ENCODE measurements at regions not wholly inside any gene's neighbourhood (a gene's known extent, or its start where the extent isn't known, plus 50 kb on each side); places are given as distances from the start of the nearest gene placed in this dataset.

DNA sequence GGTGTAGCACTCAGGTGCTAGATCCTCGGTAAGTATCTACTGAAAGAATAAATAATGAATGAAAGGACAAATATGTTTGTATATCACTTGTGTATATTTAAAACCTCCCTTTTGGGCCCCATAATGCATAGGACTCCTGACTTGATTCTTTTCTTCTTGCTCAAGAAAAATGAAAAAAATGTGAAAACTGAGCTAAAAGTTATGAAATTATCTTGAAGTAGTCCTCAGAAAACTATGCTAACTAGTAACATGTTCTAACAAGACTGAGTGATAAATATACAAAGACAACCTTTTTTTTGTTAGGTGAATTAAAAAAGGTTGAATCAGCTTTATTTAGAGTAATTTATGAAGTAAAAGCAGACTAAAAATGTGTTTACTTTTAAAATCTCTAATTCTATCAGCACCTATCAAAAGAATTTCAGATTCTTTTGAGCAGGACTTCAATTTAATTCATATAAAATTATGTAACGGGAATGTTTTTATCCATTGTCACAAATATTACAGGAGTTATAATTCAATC is 247.8 kb upstream of the JAG1 start:
- TF ChIP-seq GATA2 (IDR thresholded peaks at IDR 0.05; ENCODE audit: low read depth, low read length) (no peak), GATA3 (IDR thresholded peaks at IDR 0.05; ENCODE audit: low read depth, low read length) (no peak)

DNA sequence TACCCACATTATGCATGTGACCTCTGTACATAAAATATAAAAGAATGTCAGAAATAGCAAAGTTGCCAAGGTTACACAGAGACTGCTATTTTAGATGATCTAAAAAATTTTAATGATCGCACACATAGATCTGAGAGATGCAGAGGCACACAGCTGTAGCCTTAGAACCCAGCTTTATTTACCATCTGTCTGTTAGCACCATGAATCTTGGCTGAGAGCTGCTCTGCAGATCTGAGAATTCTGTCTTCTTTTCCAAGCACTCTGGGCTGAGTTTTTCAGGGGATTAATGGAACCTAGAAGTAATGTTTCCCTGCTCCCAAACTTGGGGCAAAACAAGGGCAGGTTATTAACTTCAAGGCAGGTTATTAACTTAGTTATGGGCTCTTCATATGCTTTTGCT is 248.7 kb upstream of the JAG1 start:
- TF ChIP-seq GATA2 (IDR thresholded peaks at IDR 0.05; ENCODE audit: low read depth, low read length): no peak

DNA sequence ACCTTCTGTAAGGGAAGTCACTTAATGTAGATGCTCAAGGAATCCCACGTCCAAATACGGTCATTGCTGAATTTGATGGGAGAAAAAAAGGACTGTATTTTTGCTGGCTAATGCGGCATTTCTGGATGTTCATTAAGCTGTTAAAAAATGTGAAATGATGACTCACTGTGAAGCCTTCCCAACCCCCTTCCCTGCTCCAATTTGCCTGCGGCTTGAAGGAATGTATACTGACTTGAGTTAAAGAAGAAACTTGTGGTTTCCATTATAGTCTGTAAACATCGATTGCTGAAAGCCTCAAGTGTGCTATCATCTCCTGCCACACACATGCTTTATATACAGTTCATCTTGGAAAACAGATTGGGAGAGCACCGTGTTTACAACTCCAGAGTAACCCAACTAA is 249.1 kb upstream of the JAG1 start:
- TF ChIP-seq GATA2 (IDR thresholded peaks at IDR 0.05; ENCODE audit: low read depth, low read length) (no peak), GATA3 (IDR thresholded peaks at IDR 0.05; ENCODE audit: low read depth, low read length) (no peak)

DNA sequence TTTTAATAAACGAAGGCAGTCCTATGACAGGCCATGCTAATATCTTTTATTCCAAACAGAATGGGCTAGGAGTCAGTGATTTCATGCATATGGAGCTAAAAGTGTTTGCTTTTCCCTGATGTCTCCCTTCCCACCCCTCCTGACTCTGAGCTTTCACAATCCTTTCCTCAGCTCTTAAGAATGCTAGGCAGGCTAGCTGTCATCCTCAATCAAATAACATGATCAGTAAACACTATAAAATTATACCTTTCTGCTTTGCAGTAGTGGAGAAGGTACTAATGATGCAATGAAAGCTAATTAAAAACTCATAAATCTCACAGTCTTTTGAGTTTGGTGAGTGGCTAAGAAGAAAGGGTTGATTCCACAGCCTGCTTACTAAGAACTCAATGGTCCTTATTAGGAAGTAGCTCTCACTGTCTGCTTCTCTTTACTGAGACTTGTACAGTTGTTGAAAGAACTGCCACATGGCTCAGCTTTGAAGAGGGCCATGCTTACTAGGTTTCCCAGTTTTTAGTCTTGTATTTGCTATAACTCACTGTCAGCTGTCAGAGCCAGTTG is 250.9 kb upstream of the JAG1 start:
- TF ChIP-seq GATA3 (IDR thresholded peaks at IDR 0.05; ENCODE audit: low read depth, low read length) (no peak), GATA2 (IDR thresholded peaks at IDR 0.05; ENCODE audit: low read depth, low read length) (no peak)

DNA sequence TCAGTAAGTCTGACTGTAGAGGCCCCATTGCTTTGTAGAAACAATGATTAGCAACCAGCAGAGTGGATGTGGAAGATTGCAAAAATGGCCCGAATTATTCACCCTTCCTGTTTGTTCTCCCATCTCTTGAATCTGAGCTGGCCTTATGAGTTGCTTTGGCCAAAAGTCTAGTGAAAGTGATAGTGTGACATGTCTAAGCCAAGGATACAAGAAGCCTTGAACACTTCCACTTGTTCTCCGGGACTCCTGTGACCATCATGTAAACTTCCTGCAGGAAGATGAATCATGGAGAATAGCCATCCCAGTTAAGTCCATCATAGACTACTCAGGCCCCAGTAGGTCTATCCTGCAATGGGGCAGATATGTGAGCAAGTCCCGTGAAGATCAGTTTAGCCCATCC is 252.0 kb upstream of the JAG1 start:
- TF ChIP-seq GATA2 (IDR thresholded peaks at IDR 0.05; ENCODE audit: low read depth, low read length): no peak
- TF ChIP-seq GATA3 (IDR thresholded peaks at IDR 0.05; ENCODE audit: low read depth, low read length): no peak

DNA sequence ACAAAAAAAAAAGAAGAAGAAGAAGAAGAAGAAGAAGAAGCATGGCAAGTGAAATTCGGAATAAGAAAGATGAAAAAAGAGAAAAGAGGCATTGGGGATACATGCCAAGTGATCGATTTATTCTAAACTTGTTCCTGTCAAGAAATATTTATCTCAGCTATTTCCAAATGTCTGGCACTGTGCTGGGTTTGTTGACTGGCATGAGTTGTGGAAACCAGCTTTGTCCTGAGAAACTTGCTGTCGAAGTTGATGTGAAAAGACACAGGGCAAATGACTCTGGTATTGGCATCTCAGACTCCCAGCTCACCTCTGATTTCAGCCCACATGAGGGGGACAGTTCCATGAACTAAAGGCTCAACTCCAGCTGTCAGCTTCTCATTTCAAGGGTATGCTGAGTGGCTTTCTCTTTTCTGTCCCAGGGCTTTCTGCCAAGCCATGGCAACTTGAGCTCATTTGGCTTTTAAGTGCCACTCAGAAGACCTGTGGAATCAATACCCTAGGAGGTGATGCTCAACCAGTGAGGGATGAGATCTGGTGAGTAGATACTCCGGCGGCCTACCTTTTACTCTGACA is 253.3 kb upstream of the JAG1 start:
- TF ChIP-seq GATA2 (IDR thresholded peaks at IDR 0.05; ENCODE audit: low read depth, low read length) (no peak), GATA3 (IDR thresholded peaks at IDR 0.05; ENCODE audit: low read depth, low read length) (no peak)

DNA sequence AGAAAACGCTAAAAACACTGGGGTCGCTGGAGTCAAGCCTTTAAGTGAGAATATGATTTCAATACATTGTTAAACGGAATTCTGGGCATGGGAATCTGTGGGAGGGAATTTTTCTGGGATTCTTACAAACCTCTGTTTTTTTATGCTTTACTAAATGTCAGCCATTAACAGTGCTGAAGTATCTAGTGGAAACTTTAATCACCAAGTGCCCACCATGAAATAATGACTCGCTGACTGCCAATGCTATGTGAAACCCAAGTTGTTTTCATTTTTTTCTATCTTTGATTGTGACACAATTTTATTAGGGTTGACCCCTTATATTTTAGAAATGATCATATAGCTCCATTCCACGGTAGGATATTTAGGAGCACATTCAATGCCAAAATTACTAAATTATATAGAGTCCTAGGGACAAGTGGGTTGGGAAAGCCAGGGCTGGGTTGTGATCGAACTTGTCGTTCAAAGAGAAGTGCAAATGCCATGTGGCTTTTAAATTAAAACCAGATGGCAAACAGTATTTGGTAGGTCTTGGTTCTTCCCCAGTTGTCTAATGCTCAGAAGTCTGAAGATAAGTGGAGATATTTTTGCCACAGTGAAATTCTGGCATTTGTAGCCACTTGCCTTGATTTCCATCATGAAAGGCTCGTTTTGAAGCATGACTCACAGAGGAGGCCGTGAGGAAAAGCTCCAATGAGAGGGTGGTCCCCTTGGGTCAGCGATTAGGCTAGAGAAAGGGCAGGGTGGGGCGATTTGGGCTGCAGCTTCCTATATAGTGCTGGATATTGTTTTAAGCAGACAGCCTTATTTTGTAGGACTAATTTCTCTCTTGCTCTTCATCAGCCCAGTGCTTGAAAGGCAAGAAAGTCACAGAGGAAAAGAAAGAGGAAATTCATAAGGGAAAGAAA is 254.4 kb upstream of the JAG1 start:
- no peak for TF ChIP-seq GATA2 (IDR thresholded peaks at IDR 0.05; ENCODE audit: low read depth, low read length)
- TF ChIP-seq GATA3 (IDR thresholded peaks at IDR 0.05; ENCODE audit: low read depth, low read length): no peak

DNA sequence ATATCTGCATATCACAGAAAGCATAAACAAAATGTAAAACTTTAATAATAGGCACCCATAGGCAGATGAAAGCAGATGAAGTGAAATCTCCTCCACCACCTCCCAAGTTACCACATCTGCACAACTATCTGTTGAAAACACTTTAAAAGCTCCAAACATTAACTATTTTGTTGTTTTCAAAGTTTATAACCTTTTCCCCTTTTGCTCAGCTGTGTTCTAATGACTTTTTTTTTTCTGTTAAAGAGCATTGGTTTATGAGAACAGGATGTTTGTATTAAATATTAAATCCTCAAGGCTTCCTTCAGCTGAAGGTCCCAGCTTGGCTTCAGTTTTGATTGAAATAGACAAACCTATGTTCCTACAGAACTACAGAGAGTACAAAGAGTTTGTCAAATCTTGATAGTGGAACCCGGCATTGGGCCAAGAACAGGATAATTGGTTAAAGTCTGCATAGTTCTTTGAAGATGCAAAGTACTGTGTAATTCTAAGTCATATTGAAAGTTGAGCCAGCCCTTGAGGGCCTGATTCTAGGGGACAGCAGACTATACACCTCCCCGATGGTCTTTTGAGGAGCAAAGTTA is 255.1 kb upstream of the JAG1 start:
- no peak for TF ChIP-seq GATA2 (IDR thresholded peaks at IDR 0.05; ENCODE audit: low read depth, low read length)
- no peak for TF ChIP-seq GATA3 (IDR thresholded peaks at IDR 0.05; ENCODE audit: low read depth, low read length)

DNA sequence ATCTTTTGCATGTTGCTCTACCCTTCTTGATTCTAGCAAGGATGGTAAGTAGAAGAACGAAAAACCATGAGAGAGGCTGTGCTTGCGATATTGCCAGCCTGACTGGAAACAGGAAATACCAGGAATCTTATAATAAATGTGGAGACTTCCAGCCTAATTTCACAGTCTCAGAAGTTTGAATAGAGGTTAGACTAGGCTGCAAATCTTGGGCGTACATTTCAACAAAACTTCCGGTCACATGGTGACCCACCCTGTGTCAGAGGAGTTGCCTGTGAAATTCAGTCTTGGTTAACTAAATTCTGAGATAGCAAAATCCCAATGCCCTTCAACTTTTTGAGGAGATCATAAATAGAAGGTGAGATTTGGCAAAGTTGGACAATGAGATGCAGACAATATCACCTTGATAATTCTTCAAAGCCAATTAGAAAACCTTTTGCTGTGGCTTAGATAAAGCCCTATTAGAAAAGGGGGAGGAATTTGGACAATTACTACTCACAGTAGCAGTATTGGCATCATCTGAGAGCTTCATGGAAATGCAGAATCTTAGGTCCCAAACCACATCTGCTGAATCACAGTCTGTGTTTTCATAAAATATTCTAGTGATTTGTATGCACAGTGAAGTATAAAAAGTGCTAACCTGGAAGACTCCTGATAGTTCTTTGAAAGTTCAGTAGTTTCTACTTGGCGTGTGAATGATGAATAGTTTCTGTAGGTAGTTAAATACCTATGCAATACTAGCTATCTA is 262.0 kb upstream of the JAG1 start:
- no peak for TF ChIP-seq GATA2 (IDR thresholded peaks at IDR 0.05; ENCODE audit: low read depth, low read length)
- no peak for TF ChIP-seq GATA3 (IDR thresholded peaks at IDR 0.05; ENCODE audit: low read depth, low read length)

DNA sequence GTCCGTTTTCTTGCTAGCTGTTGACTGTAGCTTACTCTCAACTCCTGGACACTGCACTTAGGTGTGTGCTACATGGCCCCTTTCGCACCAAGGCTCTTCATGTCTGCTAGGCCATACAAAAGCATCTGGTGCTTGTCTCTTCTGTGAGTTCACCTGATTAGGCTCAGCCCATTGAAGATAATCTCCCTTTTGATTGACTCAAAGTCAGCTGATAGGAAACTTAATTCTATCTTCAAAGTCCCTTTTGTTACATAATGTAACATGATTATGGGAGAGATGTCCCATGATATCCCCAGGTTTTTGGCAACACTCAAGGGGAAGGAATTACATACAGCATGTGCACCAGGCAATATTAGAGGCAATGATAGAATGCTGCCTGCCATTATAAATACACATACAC is 263.0 kb upstream of the JAG1 start:
- TF ChIP-seq GATA3 (IDR thresholded peaks at IDR 0.05; ENCODE audit: low read depth, low read length) (no peak), GATA2 (IDR thresholded peaks at IDR 0.05; ENCODE audit: low read depth, low read length) (no peak)

DNA sequence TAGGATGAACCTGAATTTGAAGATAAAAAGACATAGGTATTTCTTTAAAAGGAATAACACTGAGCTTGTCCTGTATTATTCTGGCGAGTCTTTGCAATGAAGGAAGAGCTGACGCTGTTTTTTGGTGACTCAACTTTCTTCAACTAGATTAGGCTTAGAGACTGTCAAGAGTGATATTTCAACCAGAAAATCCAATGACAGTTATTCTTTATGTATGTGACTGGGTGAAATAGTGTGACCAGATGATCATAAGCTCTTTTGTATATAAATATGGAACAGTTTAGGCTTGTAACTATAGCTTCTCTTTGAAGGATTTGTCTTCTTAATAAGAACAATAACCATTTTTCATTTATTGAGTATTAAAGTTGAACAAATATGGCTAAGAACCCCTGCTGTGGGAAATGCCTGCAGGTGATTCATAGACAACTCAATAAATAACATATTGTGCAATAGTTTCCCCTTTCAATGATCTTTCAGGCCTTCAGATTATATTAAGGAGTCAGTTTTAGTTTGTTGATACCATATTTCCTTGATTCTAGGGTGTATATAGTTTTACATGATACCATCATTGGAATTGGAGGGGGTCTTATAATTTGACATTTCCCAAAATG is 265.6 kb upstream of the JAG1 start:
- TF ChIP-seq GATA2 (IDR thresholded peaks at IDR 0.05; ENCODE audit: low read depth, low read length) (no peak), GATA3 (IDR thresholded peaks at IDR 0.05; ENCODE audit: low read depth, low read length) (no peak)

DNA sequence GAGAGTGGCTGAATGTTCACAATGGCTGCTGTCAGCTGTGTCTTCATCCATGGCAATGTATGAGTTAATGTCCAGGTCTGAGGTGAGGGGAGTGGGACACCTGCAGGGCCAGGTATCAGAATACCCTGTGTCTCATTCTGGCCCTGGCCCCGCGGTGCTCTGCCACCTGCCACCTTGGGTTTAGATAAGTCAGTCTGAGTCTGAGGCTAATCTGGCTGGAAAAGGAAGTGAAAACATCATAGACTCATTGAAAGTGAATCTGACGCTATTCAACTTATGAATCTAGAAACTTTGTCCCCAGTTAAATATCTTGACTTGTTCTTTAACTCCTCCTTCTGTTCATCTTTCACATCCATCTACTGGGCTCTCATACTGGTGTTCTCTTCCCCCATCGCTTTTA is 267.1 kb upstream of the JAG1 start:
- no peak for TF ChIP-seq GATA3 (IDR thresholded peaks at IDR 0.05; ENCODE audit: low read depth, low read length)
- no peak for TF ChIP-seq GATA2 (IDR thresholded peaks at IDR 0.05; ENCODE audit: low read depth, low read length)

DNA sequence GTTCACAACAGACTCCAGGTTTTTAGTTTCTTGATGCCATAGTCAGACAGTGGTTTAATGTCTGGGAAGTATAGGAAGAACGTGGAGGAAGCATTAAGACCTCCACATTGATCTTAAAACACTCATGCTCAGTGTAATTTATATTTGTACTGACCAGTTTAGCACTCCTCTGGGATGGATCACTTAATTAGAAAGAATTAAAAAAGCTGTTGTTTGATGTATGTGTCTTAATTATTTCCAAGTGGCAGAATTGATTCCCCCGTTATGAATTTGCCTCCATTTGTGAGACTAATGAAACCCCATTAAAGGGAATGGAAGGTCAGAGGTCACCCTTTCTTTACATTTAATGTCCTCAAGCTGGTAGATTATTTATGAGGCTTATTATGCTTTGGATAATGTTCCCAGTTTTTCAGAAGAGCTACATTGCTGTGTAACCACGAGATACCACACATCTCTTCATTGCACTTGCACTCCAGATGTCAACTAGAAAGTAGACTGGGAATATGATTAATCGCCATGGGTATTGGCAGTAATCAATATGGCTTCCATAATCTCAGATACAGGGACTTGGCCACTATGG is 270.0 kb upstream of the JAG1 start:
- no peak for TF ChIP-seq GATA3 (IDR thresholded peaks at IDR 0.05; ENCODE audit: low read depth, low read length)
- TF ChIP-seq GATA2 (IDR thresholded peaks at IDR 0.05; ENCODE audit: low read depth, low read length): no peak

Measured in SH-SY5Y (cell line).